ENCODE measurements at regions not wholly inside any gene's neighbourhood (a gene's known extent, or its start where the extent isn't known, plus 50 kb on each side); places are given as distances from the start of the nearest gene placed in this dataset.

GRCh38 chr5:8238080-8238479 lies 369.1 kb downstream of the MTRR start:
- POLR2A ChIA-PET = no interaction called here

GRCh38 chr5:8239198-8239597 lies 370.2 kb downstream of the MTRR start:
- H3K9me2 ChIP-seq (ENCODE audit: insufficient read depth, low read length) = no peaks in the 10 kb centered on the region
- H3K79me2 ChIP-seq (ENCODE audit: insufficient read depth, low read depth, low read length) = no peaks in the 10 kb centered on the region
- H3K36me3 ChIP-seq (ENCODE audit: insufficient read depth, low read length) = no peaks in the 10 kb centered on the region
- no peaks in the 10 kb centered on the region for H3K9me3 ChIP-seq (ENCODE audit: low read length)
- POLR2A ChIA-PET = interaction anchor here (0.6 to 0.7 kb wide), 2 partner anchors 42 to 240 kb away, joined by 3 read pairs; no protein-coding TSS in a partner anchor
- H4K20me1 ChIP-seq (ENCODE audit: insufficient read depth, low read length) = no peaks in the 10 kb centered on the region
- no peaks in the 10 kb centered on the region for H3K4me1 ChIP-seq (ENCODE audit: insufficient read depth, low read length, poor library complexity, severe bottlenecking)
- intact Hi-C loops (cut with micrococcal nuclease; ENCODE audit: unreplicated experiment) = no loop called here
- no peak overlapping the region for H3K27ac ChIP-seq (ENCODE audit: low read depth, low read length, poor library complexity, severe bottlenecking)
- no peak overlapping the region for H3K4me2 ChIP-seq (ENCODE audit: low read length)
- no TSS peak for BruUV-seq (replicated peaks)
- no peak overlapping the region for H2AFZ ChIP-seq (ENCODE audit: low read length)
- H3K4me3 ChIP-seq (ENCODE audit: low read depth, low read length, poor library complexity, severe bottlenecking) = no peak overlapping the region
- CTCF ChIA-PET (ENCODE audit: unreplicated experiment) = no interaction called here
- DNase-seq (ENCODE audit: low spot score) = no peak
- TF ChIP-seq EZH2phosphoT487 (IDR thresholded peaks at IDR 0.05; ENCODE audit: borderline replicate concordance, low read depth, low read length) (no peak), CTCF (conservative IDR thresholded peaks at IDR 0.05; ENCODE audit: low read length) (no peak)

More at GRCh38 chr5:8238080-8238479, 369.1 kb downstream of the MTRR start:
- H3K4me1 ChIP-seq (ENCODE audit: insufficient read depth, low read length, poor library complexity, severe bottlenecking) = no peaks in the 10 kb centered on the region
- H3K4me2 ChIP-seq (ENCODE audit: low read length) = no peak overlapping the region
- H3K27ac ChIP-seq (ENCODE audit: low read depth, low read length, poor library complexity, severe bottlenecking) = no peak overlapping the region
- TF ChIP-seq CTCF (conservative IDR thresholded peaks at IDR 0.05; ENCODE audit: low read length) = no peak
- no peak for TF ChIP-seq EZH2phosphoT487 (IDR thresholded peaks at IDR 0.05; ENCODE audit: borderline replicate concordance, low read depth, low read length)
- no peaks in the 10 kb centered on the region for H3K9me2 ChIP-seq (ENCODE audit: insufficient read depth, low read length)
- H3K36me3 ChIP-seq (ENCODE audit: insufficient read depth, low read length) = no peaks in the 10 kb centered on the region
- no peak for DNase-seq (ENCODE audit: low spot score)
- no TSS peak for BruUV-seq (replicated peaks)
- H2AFZ ChIP-seq (ENCODE audit: low read length) = no peak overlapping the region
- H3K4me3 ChIP-seq (ENCODE audit: low read depth, low read length, poor library complexity, severe bottlenecking) = no peak overlapping the region
- no peaks in the 10 kb centered on the region for H3K79me2 ChIP-seq (ENCODE audit: insufficient read depth, low read depth, low read length)
- CTCF ChIA-PET (ENCODE audit: unreplicated experiment) = no interaction called here
- no peaks in the 10 kb centered on the region for H3K9me3 ChIP-seq (ENCODE audit: low read length)
- H4K20me1 ChIP-seq (ENCODE audit: insufficient read depth, low read length) = no peaks in the 10 kb centered on the region
- intact Hi-C loops (cut with micrococcal nuclease; ENCODE audit: unreplicated experiment) = no loop called here

- ChIA-PET POLR2A (interaction anchor here (0.6 kb wide), 1 partner anchor 42 kb away, joined by 3 read pairs; no protein-coding TSS in a partner anchor), CTCF (ENCODE audit: unreplicated experiment) (no interaction called here)
- no peaks in the 10 kb centered on the region for H3K36me3 ChIP-seq (ENCODE audit: insufficient read depth, low read length)
- TF ChIP-seq CTCF (conservative IDR thresholded peaks at IDR 0.05; ENCODE audit: low read length) = no peak
- TF ChIP-seq EZH2phosphoT487 (IDR thresholded peaks at IDR 0.05; ENCODE audit: borderline replicate concordance, low read depth, low read length) = no peak
- intact Hi-C loops (cut with micrococcal nuclease; ENCODE audit: unreplicated experiment) = no loop called here
- no peak overlapping the region for H3K4me2 ChIP-seq (ENCODE audit: low read length)
- no peak overlapping the region for H3K4me3 ChIP-seq (ENCODE audit: low read depth, low read length, poor library complexity, severe bottlenecking)
- no peaks in the 10 kb centered on the region for H4K20me1 ChIP-seq (ENCODE audit: insufficient read depth, low read length)
- no peak overlapping the region for H2AFZ ChIP-seq (ENCODE audit: low read length)
- H3K4me1 ChIP-seq (ENCODE audit: insufficient read depth, low read length, poor library complexity, severe bottlenecking) = no peaks in the 10 kb centered on the region
- H3K79me2 ChIP-seq (ENCODE audit: insufficient read depth, low read depth, low read length) = no peaks in the 10 kb centered on the region
- no peaks in the 10 kb centered on the region for H3K9me3 ChIP-seq (ENCODE audit: low read length)
- BruUV-seq (replicated peaks) = no TSS peak
- no peaks in the 10 kb centered on the region for H3K9me2 ChIP-seq (ENCODE audit: insufficient read depth, low read length)
- DNase-seq (ENCODE audit: low spot score) = no peak
- no peak overlapping the region for H3K27ac ChIP-seq (ENCODE audit: low read depth, low read length, poor library complexity, severe bottlenecking)
Measured at GRCh38 chr5:8239646-8240045, 370.7 kb downstream of the MTRR start.
